GM12878 (cell line): ENCODE measurements at regions not wholly inside any gene's neighbourhood (a gene's known extent, or its start where the extent isn't known, plus 50 kb on each side); places are given as distances from the start of the nearest gene placed in this dataset.

Experiments
- ATAC-seq: fragments of 200-7000 bp; cut with Tn5 transposase; 3 replicates; pipeline ENCODE4 v1.9.1; 2020; ENCODE audit warnings: mild to moderate bottlenecking, moderate library complexity
- BruUV-seq: library from RNA; stranded (reverse); fragments of 400-500 nt; replicated peaks from 2 replicates; lab custom pipeline; 2021; lab: Mats Ljungman, UMichigan
- CTCF ChIA-PET: fragments of 300-600 bp; sonication (Branson Sonifier 250); formaldehyde crosslinking; extraction: SDS; loops from one replicate; lab custom pipeline; 2021; ENCODE audit warnings: inconsistent platforms; lab: Yijun Ruan, JAX
- POLR2A ChIA-PET: fragments of 350-600 bp; formaldehyde crosslinking; extraction: SDS; loops from one replicate; lab custom pipeline; 2021; ENCODE audit warnings: inconsistent platforms; lab: Charles Lee
- RAD21 ChIA-PET: fragments of 300-600 bp; sonication (Branson Sonifier 250); formaldehyde crosslinking; loops from one replicate; lab custom pipeline; 2023; ENCODE audit warnings: antibody characterized with exemption; ENCODE audit not compliant: unreplicated experiment; lab: Charles Lee
- SMC1A ChIA-PET: fragments of 300-600 bp; sonication (Branson Sonifier 250); formaldehyde crosslinking; loops from one replicate; lab custom pipeline; 2023; ENCODE audit not compliant: unreplicated experiment, uncharacterized antibody; lab: Charles Lee
- DNase-seq: peaks from one replicate; pipeline ENCODE4 v3.0.0-alpha.2; 2011; ENCODE audit warnings: low read depth, low spot score
- FAIRE-seq: peaks from 3 replicates; lab custom pipeline; 2011; peaks lifted over from hg19 to GRCh38; lab: Jason Lieb, UNC
- H2AFZ ChIP-seq: 2 replicates; pipeline ENCODE4 v1.6.0; 2011; ENCODE audit warnings: low read depth, low read length, control low read depth; ENCODE audit not compliant: control insufficient read depth
- H3K27ac ChIP-seq: 2 replicates; pipeline ENCODE4 v1.5.1; 2011; ENCODE audit warnings: control low read depth; ENCODE audit not compliant: control insufficient read depth, insufficient read depth
- H3K27me3 ChIP-seq, 2 experiments: replicated peaks in 1 of 2; 2 replicates each; pipeline versions ENCODE4 v1.6.0 to v1.6.1; 2011; ENCODE audit warnings: low read length in 1 of 2; ENCODE audit not compliant: control insufficient read depth in 2 of 2, insufficient read depth in 2 of 2
- H3K36me3 ChIP-seq, 2 experiments: 2 replicates each; pipeline ENCODE4 v1.5.1; 2011; ENCODE audit warnings: low read length in 1 of 2; ENCODE audit not compliant: control insufficient read depth in 2 of 2, insufficient read depth in 2 of 2
- H3K4me1 ChIP-seq: 2 replicates; pipeline ENCODE4 v1.6.1; 2011; ENCODE audit warnings: mild to moderate bottlenecking, low read length, moderate library complexity, mixed read lengths; ENCODE audit not compliant: control insufficient read depth, insufficient read depth
- H3K4me2 ChIP-seq: 2 replicates; pipeline ENCODE4 v1.6.0; 2011; ENCODE audit warnings: control low read depth; ENCODE audit not compliant: control insufficient read depth, insufficient read depth
- H3K4me3 ChIP-seq: fragments of 200-600 bp; sonication (generic); 2 replicates; pipeline ENCODE4 v1.5.1; 2016
- H3K79me2 ChIP-seq: 2 replicates; pipeline ENCODE4 v1.6.0; 2011; ENCODE audit warnings: low read length; ENCODE audit not compliant: control insufficient read depth, insufficient read depth
- H3K9ac ChIP-seq: 2 replicates; pipeline ENCODE4 v1.8.0; 2011; ENCODE audit warnings: low read length, control low read depth, mixed read lengths; ENCODE audit not compliant: control insufficient read depth, insufficient read depth
- H3K9me3 ChIP-seq: replicated peaks from 3 replicates; pipeline ENCODE4 v1.5.1; 2011; ENCODE audit warnings: mild to moderate bottlenecking, low read length; ENCODE audit not compliant: control insufficient read depth, insufficient read depth
- H4K20me1 ChIP-seq: 2 replicates; pipeline ENCODE4 v1.6.0; 2011; ENCODE audit not compliant: control insufficient read depth, insufficient read depth
- MXI1 ChIP-seq: fragments of 150-350 bp; IDR thresholded peaks from 2 replicates; pipeline ENCODE4 v1.6.1; 2011; ENCODE audit warnings: low read depth, mild to moderate bottlenecking, inconsistent platforms, low read length, improper control_type of control experiment
- POLR2A ChIP-seq: IDR thresholded peaks from 2 replicates; pipeline ENCODE4 v1.6.1; 2011; ENCODE audit warnings: low read depth, mild to moderate bottlenecking, low read length
- RAD21 ChIP-seq: IDR thresholded peaks from 2 replicates; pipeline ENCODE4 v1.6.1; 2011; ENCODE audit warnings: mild to moderate bottlenecking, low read depth, low read length, moderate library complexity; ENCODE audit not compliant: insufficient read depth
- SMC3 ChIP-seq: IDR thresholded peaks from 2 replicates; pipeline ENCODE4 v1.6.1; 2011; ENCODE audit warnings: low read length, improper control_type of control experiment, borderline replicate concordance
- SP1 ChIP-seq: IDR thresholded peaks from one replicate; pipeline ENCODE4 v1.6.1; 2011; ENCODE audit warnings: low read depth, low read length
- ZNF384 ChIP-seq: IDR thresholded peaks from 2 replicates; pipeline ENCODE4 v1.6.1; 2012; ENCODE audit warnings: low read depth, mild to moderate bottlenecking, low read length, improper control_type of control experiment, borderline replicate concordance
- ZNF622 ChIP-seq: fragments of 450-650 bp; IDR thresholded peaks from 2 replicates; pipeline ENCODE4 v1.6.1; 2017; ENCODE audit warnings: mild to moderate bottlenecking, inconsistent platforms
- WGBS: methylation state at CpG from one replicate; pipeline ENCODE4 v1.1.6; 2016; ENCODE audit warnings: low lambda C conversion rate; ENCODE audit not compliant: insufficient replicate concordance, insufficient coverage; ENCODE audit errors: missing lambda C conversion rate; 5-methylcytosine and 5-hydroxymethylcytosine counted together
- in situ Hi-C: fragments of 300-500 bp; cut with MboI; formaldehyde crosslinking; loops from 9 replicates; pipeline ENCODE4 v1.14.3; 2018; ENCODE audit warnings: mixed read lengths
- intact Hi-C: fragments of 100-400 bp; cut with micrococcal nuclease; formaldehyde crosslinking; loops from one replicate; pipeline ENCODE4 v1.14.2; 2022; ENCODE audit not compliant: unreplicated experiment

DNA sequence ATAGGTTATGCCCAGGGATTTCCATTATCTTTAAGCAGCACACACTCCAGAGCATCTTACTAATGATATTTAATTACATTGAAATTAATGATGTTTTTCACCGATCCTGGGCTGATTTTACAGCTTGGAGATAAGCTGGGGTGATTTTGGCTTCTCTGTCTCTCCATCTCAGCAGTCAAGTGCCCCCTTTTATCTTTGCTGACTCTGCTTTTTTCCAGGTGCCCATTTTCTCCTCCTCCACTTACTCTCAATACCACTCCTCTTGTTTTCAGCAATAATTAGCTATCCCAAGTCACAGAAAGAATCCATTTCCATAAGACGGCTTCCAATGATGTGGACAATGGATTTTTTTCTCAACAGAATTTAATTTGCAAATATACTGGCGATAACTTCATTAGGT lies 266.7 kb downstream of the GBA3 start (continued):
- TF ChIP-seq SMC3 (no peak), MXI1 (no peak), RAD21 (no peak), POLR2A (no peak)

- H3K27ac ChIP-seq, result no peak overlapping the region
- TF ChIP-seq ZNF622 (no peak), RAD21 (no peak), SP1 (no peak), ZNF384 (no peak)
- H3K27me3 ChIP-seq, result no peaks in the 10 kb centered on the region
- ChIA-PET RAD21 (no interaction called here), CTCF (no interaction called here), SMC1A (interaction anchor here (0.8 to 1.3 kb wide), 2 partner anchors 25 to 59 kb away, joined by 3 read pairs; no protein-coding TSS in a partner anchor), POLR2A (no interaction called here)
- in situ Hi-C loops, result no loop called here
- 0% methylated on average over 1 of the region's 1 CpG for WGBS
- no peak overlapping the region for H3K4me2 ChIP-seq
- ATAC-seq, result no peak
- no peak for DNase-seq
- no TSS peak for BruUV-seq
- no peaks in the 10 kb centered on the region for H4K20me1 ChIP-seq
- H3K9ac ChIP-seq, result no peak overlapping the region
- no peak overlapping the region for H2AFZ ChIP-seq
- intact Hi-C loops, result no loop called here
- H3K9me3 ChIP-seq, result no peaks in the 10 kb centered on the region
- H3K79me2 ChIP-seq, result no peaks in the 10 kb centered on the region
- no peaks in the 10 kb centered on the region for H3K36me3 ChIP-seq
- no peak overlapping the region for H3K4me3 ChIP-seq
- no peak for FAIRE-seq
- H3K4me1 ChIP-seq, result no peaks in the 10 kb centered on the region
These were observed 265.1 kb downstream of the GBA3 start for GRCh38 chr4:22957774-22958309.
